Effector memory CD8-positive, alpha-beta T cell (primary cell): ENCODE measurements at regions not wholly inside any gene's neighbourhood (a gene's known extent, or its start where the extent isn't known, plus 50 kb on each side); places are given as distances from the start of the nearest gene placed in this dataset.
A peak's percentile ranks its signal among the peaks of the same experiment; 100 is the strongest.
"Not testable (repeated sequence)": the region's sequence is repeated elsewhere in the genome, so short reads cannot be mapped to it uniquely, and the experiment has no call there.

Source experiments
- ATAC-seq: fragments of 150-1000 bp; cut with Tn5 transposase; replicated peaks from 2 replicates; pipeline ENCODE4 v1.10.0; 2021; ENCODE audit warnings: mild to moderate bottlenecking, moderate library complexity
- DNase-seq, 3 experiments: peaks; one replicate each; pipeline ENCODE4 v3.0.0; 2021
- H3K27ac Mint-ChIP-seq, 2 donors: one replicate each; pipeline ENCODE4 v1.8.0; 2022; ENCODE audit warnings: mild to moderate bottlenecking in 2 of 2, mixed read lengths in 2 of 2, moderate library complexity in 2 of 2
- H3K27me3 Mint-ChIP-seq, 2 donors: one replicate each; pipeline ENCODE4 v1.8.0; 2022; ENCODE audit warnings: mixed read lengths in 2 of 2
- H3K36me3 Mint-ChIP-seq: one replicate; pipeline ENCODE4 v1.8.0; 2022; ENCODE audit warnings: mild to moderate bottlenecking, moderate library complexity, mixed read lengths; ENCODE audit not compliant: insufficient read depth
- H3K4me1 Mint-ChIP-seq, 2 donors: one replicate each; pipeline ENCODE4 v1.8.0; 2022; ENCODE audit warnings: low read depth in 2 of 2, mixed read lengths in 2 of 2
- H3K4me3 Mint-ChIP-seq, 2 donors: one replicate each; pipeline ENCODE4 v1.8.0; 2022; ENCODE audit warnings: mild to moderate bottlenecking in 2 of 2, mixed read lengths in 2 of 2, moderate library complexity in 2 of 2
- H3K9me3 Mint-ChIP-seq, 2 donors: one replicate each; pipeline ENCODE4 v1.8.0; 2022; ENCODE audit warnings: mixed read lengths in 2 of 2

- no peaks in the 10 kb centered on the region for H3K36me3 Mint-ChIP-seq
- H3K4me3 Mint-ChIP-seq = no peak overlapping the region
- no peak overlapping the region for H3K27ac Mint-ChIP-seq
These were observed 91.2 kb upstream of the MYL10 start for GRCh38 chr7:101720324-101720723.

GRCh38 chr7:101722247-101722646 is 93.2 kb upstream of the MYL10 start:
- no peak for DNase-seq
- Mint-ChIP-seq H3K4me3 (no peak overlapping the region), H3K27ac (no peak overlapping the region), H3K4me1 (no peaks in the 10 kb centered on the region), H3K9me3 (peaks cover 0 to 3% of the 10 kb centered on the region in 2 donors), H3K27me3 (peaks cover 9 to 29% of the 10 kb centered on the region in 2 donors), H3K36me3 (no peaks in the 10 kb centered on the region)
- no peak for ATAC-seq

More at GRCh38 chr7:101720324-101720723, 91.2 kb upstream of the MYL10 start:
- Mint-ChIP-seq H3K9me3 (peaks cover 0 to 3% of the 10 kb centered on the region in 2 donors), H3K4me1 (no peaks in the 10 kb centered on the region), H3K27me3 (peaks cover 9 to 21% of the 10 kb centered on the region in 2 donors)
- ATAC-seq = no peak
- no peak for DNase-seq

- H3K27me3 Mint-ChIP-seq = peaks cover 4 to 23% of the 10 kb centered on the region in 2 donors
- peaks cover 0 to 3% of the 10 kb centered on the region in 2 donors for H3K9me3 Mint-ChIP-seq
- no peaks in the 10 kb centered on the region for H3K4me1 Mint-ChIP-seq
- H3K4me3 Mint-ChIP-seq = no peak overlapping the region
- no peaks in the 10 kb centered on the region for H3K36me3 Mint-ChIP-seq
- ATAC-seq (no peak), DNase-seq (no peak)
- no peak overlapping the region for H3K27ac Mint-ChIP-seq
These were observed 93.6 kb upstream of the CUX1 start for GRCh38 chr7:101723835-101724234.

GRCh38 chr7:101724957-101725356 is 92.5 kb upstream of the CUX1 start:
- no peaks in the 10 kb centered on the region for H3K36me3 Mint-ChIP-seq
- DNase-seq (no peak), ATAC-seq (no peak)
- no peak overlapping the region for H3K4me3 Mint-ChIP-seq
- peak overlapping the region in 1 of 2 donors; percentile 3 for H3K27ac Mint-ChIP-seq
- H3K4me1 Mint-ChIP-seq = no peaks in the 10 kb centered on the region
- peaks cover 0 to 3% of the 10 kb centered on the region in 2 donors for H3K9me3 Mint-ChIP-seq
- peaks cover 0 to 16% of the 10 kb centered on the region in 2 donors for H3K27me3 Mint-ChIP-seq

- Mint-ChIP-seq H3K27me3 (peaks cover 3 to 9% of the 10 kb centered on the region in 2 donors), H3K36me3 (no peaks in the 10 kb centered on the region), H3K9me3 (peaks cover 0 to 3% of the 10 kb centered on the region in 2 donors), H3K27ac (no peak overlapping the region), H3K4me3 (no peak overlapping the region), H3K4me1 (no peaks in the 10 kb centered on the region)
- DNase-seq = no peak
- no peak for ATAC-seq
These were observed 91.5 kb upstream of the CUX1 start for GRCh38 chr7:101725921-101726320.

- no peak for ATAC-seq
- no peaks in the 10 kb centered on the region for H3K4me1 Mint-ChIP-seq
- peaks cover 7 to 16% of the 10 kb centered on the region in 2 donors for H3K27me3 Mint-ChIP-seq
- peaks cover 0 to 3% of the 10 kb centered on the region in 2 donors for H3K9me3 Mint-ChIP-seq
- no peaks in the 10 kb centered on the region for H3K36me3 Mint-ChIP-seq
- H3K4me3 Mint-ChIP-seq = no peak overlapping the region
- no peak overlapping the region for H3K27ac Mint-ChIP-seq
- no peak for DNase-seq
These were observed 90.2 kb upstream of the CUX1 start for GRCh38 chr7:101727184-101727583.

- ATAC-seq (no peak), DNase-seq (no peak)
- peaks cover 7 to 18% of the 10 kb centered on the region in 2 donors for H3K27me3 Mint-ChIP-seq
- H3K27ac Mint-ChIP-seq = no peak overlapping the region
- H3K36me3 Mint-ChIP-seq = no peaks in the 10 kb centered on the region
- peaks cover 0 to 3% of the 10 kb centered on the region in 2 donors for H3K9me3 Mint-ChIP-seq
- no peaks in the 10 kb centered on the region for H3K4me1 Mint-ChIP-seq
- no peak overlapping the region for H3K4me3 Mint-ChIP-seq
These were observed 89.3 kb upstream of the CUX1 start for GRCh38 chr7:101728128-101728527.

GRCh38 chr7:101728873-101729240 is 88.6 kb upstream of the CUX1 start:
- DNase-seq, H3K27ac Mint-ChIP-seq: not testable (repeated sequence)

GRCh38 chr7:101729241-101729883 is 88.1 kb upstream of the CUX1 start:
- peaks cover 7 to 18% of the 10 kb centered on the region in 2 donors for H3K27me3 Mint-ChIP-seq
- no peak for DNase-seq
- no peaks in the 10 kb centered on the region for H3K36me3 Mint-ChIP-seq
- no peaks in the 10 kb centered on the region for H3K4me1 Mint-ChIP-seq
- H3K9me3 Mint-ChIP-seq = no peaks in the 10 kb centered on the region
- no peak overlapping the region for H3K4me3 Mint-ChIP-seq
- no peak overlapping the region for H3K27ac Mint-ChIP-seq
- no peak for ATAC-seq

More at GRCh38 chr7:101728873-101729240, 88.6 kb upstream of the CUX1 start:
- H3K27me3 Mint-ChIP-seq = peaks cover 7 to 18% of the 10 kb centered on the region in 2 donors
- not testable (repeated sequence) for ATAC-seq, H3K4me1 Mint-ChIP-seq, H3K9me3 Mint-ChIP-seq, H3K4me3 Mint-ChIP-seq, H3K36me3 Mint-ChIP-seq

- Mint-ChIP-seq H3K36me3 (no peaks in the 10 kb centered on the region), H3K9me3 (no peaks in the 10 kb centered on the region), H3K27me3 (peaks cover 12 to 21% of the 10 kb centered on the region in 2 donors), H3K4me1 (no peaks in the 10 kb centered on the region), H3K27ac (no peak overlapping the region), H3K4me3 (no peak overlapping the region)
- DNase-seq (no peak), ATAC-seq (no peak)
These were observed 85.8 kb upstream of the CUX1 start for GRCh38 chr7:101731502-101732084.

- no peaks in the 10 kb centered on the region for H3K4me1 Mint-ChIP-seq
- DNase-seq (no peak), ATAC-seq (no peak)
- H3K27me3 Mint-ChIP-seq = peaks cover 12 to 32% of the 10 kb centered on the region in 2 donors
- no peak overlapping the region for H3K4me3 Mint-ChIP-seq
- H3K27ac Mint-ChIP-seq = no peak overlapping the region
- H3K9me3 Mint-ChIP-seq = no peaks in the 10 kb centered on the region
- H3K36me3 Mint-ChIP-seq = no peaks in the 10 kb centered on the region
These were observed 83.5 kb upstream of the CUX1 start for GRCh38 chr7:101733713-101734475.

GRCh38 chr7:101736084-101736483 is 81.3 kb upstream of the CUX1 start:
- no peaks in the 10 kb centered on the region for H3K9me3 Mint-ChIP-seq
- DNase-seq = no peak
- H3K27me3 Mint-ChIP-seq = peaks cover 7 to 39% of the 10 kb centered on the region in 2 donors
- H3K4me3 Mint-ChIP-seq = no peak overlapping the region
- no peak overlapping the region for H3K27ac Mint-ChIP-seq
- H3K36me3 Mint-ChIP-seq = no peaks in the 10 kb centered on the region
- ATAC-seq = no peak
- no peaks in the 10 kb centered on the region for H3K4me1 Mint-ChIP-seq

- no peak overlapping the region for H3K27ac Mint-ChIP-seq
These were observed 77.5 kb upstream of the CUX1 start for GRCh38 chr7:101739775-101740398.

More at GRCh38 chr7:101739775-101740398, 77.5 kb upstream of the CUX1 start:
- H3K27me3 Mint-ChIP-seq = peaks cover 4 to 37% of the 10 kb centered on the region in 2 donors
- H3K9me3 Mint-ChIP-seq = no peaks in the 10 kb centered on the region
- H3K36me3 Mint-ChIP-seq = peaks cover 3% of the 10 kb centered on the region
- DNase-seq = no peak
- H3K4me3 Mint-ChIP-seq = no peak overlapping the region
- no peaks in the 10 kb centered on the region for H3K4me1 Mint-ChIP-seq
- ATAC-seq = no peak
